MM.1S (cell line): ENCODE measurements at regions not wholly inside any gene's neighbourhood (a gene's known extent, or its start where the extent isn't known, plus 50 kb on each side); places are given as distances from the start of the nearest gene placed in this dataset.

ENCODE experiments used
- DNase-seq: peaks from one replicate; pipeline ENCODE4 v3.0.0-alpha.2; 2015
- H2AFZ ChIP-seq: fragments of 300-600 bp; sonication (generic); 2 replicates; pipeline ENCODE4 v1.6.0; 2016; ENCODE audit warnings: antibody characterized with exemption, low read length
- H3F3A ChIP-seq: fragments of 300-600 bp; sonication (generic); 2 replicates; pipeline ENCODE4 v1.6.1; 2016; ENCODE audit warnings: mild to moderate bottlenecking, antibody characterized with exemption, low read length, moderate library complexity, mixed read lengths; ENCODE audit not compliant: insufficient read depth
- H3K27ac ChIP-seq: fragments of 300-600 bp; sonication (generic); 2 replicates; pipeline ENCODE4 v1.5.1; 2016; ENCODE audit warnings: mild to moderate bottlenecking, low read length
- H3K27me3 ChIP-seq: fragments of 300-600 bp; sonication (generic); replicated peaks from 2 replicates; pipeline ENCODE4 v1.6.0; 2016; ENCODE audit warnings: low read length; ENCODE audit not compliant: insufficient read depth
- H3K36me3 ChIP-seq: fragments of 300-600 bp; sonication (generic); replicated peaks from 2 replicates; pipeline ENCODE4 v1.6.1; 2016; ENCODE audit warnings: mild to moderate bottlenecking, low read length, mixed read lengths; ENCODE audit not compliant: insufficient read depth
- H3K4me1 ChIP-seq: fragments of 300-600 bp; sonication (generic); 2 replicates; pipeline ENCODE4 v1.6.1; 2016; ENCODE audit warnings: low read length, mixed read lengths
- H3K4me2 ChIP-seq: fragments of 300-600 bp; sonication (generic); 2 replicates; pipeline ENCODE4 v1.6.0; 2016; ENCODE audit warnings: low read depth, low read length
- H3K4me3 ChIP-seq: fragments of 300-600 bp; sonication (generic); 2 replicates; pipeline ENCODE4 v1.5.1; 2016; ENCODE audit warnings: low read length, mixed read lengths
- H3K79me2 ChIP-seq: fragments of 300-600 bp; sonication (generic); 2 replicates; pipeline ENCODE4 v1.6.1; 2016; ENCODE audit warnings: mixed run types, low read length, mixed read lengths
- H3K9ac ChIP-seq: fragments of 300-600 bp; sonication (generic); 2 replicates; pipeline ENCODE4 v1.6.1; 2016; ENCODE audit warnings: low read length, mixed read lengths
- H3K9me2 ChIP-seq: fragments of 300-600 bp; sonication (generic); replicated peaks from 2 replicates; pipeline ENCODE4 v1.6.1; 2016; ENCODE audit warnings: mild to moderate bottlenecking, low read length, mixed read lengths; ENCODE audit not compliant: insufficient read depth
- H3K9me3 ChIP-seq: fragments of 300-600 bp; sonication (generic); replicated peaks from 2 replicates; pipeline ENCODE4 v1.6.1; 2016; ENCODE audit warnings: mild to moderate bottlenecking, low read length, mixed read lengths; ENCODE audit not compliant: insufficient read depth
- H4K20me1 ChIP-seq: fragments of 300-600 bp; sonication (generic); 2 replicates; pipeline ENCODE4 v1.6.1; 2016; ENCODE audit warnings: mild to moderate bottlenecking, low read length, moderate library complexity, mixed read lengths; ENCODE audit not compliant: insufficient read depth
- EZH2 ChIP-seq: fragments of 300-600 bp; sonication (generic); optimal IDR thresholded peaks from 2 replicates; pipeline ENCODE3; 2017; ENCODE audit warnings: low read depth, mild to moderate bottlenecking, antibody characterized with exemption, low read length, mixed read lengths
- EZH2phosphoT487 ChIP-seq: fragments of 300-600 bp; sonication (generic); IDR thresholded peaks from 2 replicates; pipeline ENCODE4 v1.6.1; 2018; ENCODE audit warnings: antibody characterized with exemption, low read length
- TF ChIP-seq, protein P1 (sequence below): fragments of 300-600 bp; sonication (generic); IDR thresholded peaks from 2 replicates; pipeline ENCODE4 v1.5.1; 2016; ENCODE audit warnings: antibody characterized with exemption, low read length, mixed read lengths

DNA sequence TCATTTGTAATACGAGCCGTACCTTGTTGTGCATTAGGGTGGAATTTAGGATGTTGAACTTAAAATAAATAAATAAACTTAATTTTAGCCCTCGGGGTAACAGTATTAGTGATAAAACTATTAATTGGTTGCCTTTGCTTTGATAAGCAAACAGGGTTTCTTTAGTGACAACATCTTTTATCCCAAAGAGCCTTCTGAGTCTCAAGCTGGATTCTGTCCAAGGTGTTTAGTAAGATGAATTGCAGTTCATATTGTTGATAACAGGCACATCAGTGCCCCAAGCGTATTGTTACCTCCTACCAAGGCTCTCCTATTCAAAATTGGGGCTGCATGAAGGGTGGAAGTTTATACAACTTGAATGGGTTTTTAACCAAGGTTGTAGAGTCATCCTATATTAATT, 144.4 kb upstream of the CELF2 start:
- Histone ChIP-seq H3K4me3 (no peak overlapping the region), H3K27ac (no peak overlapping the region), H3K36me3 (no peaks in the 10 kb centered on the region), H3K79me2 (no peaks in the 10 kb centered on the region), H3K4me2 (no peak overlapping the region), H3K9ac (no peak overlapping the region), H3K27me3 (no peaks in the 10 kb centered on the region), H3K9me2 (no peaks in the 10 kb centered on the region), H3K9me3 (no peaks in the 10 kb centered on the region), H3K4me1 (no peaks in the 10 kb centered on the region), H2AFZ (no peak overlapping the region), H3F3A (no peaks in the 10 kb centered on the region), H4K20me1 (no peaks in the 10 kb centered on the region)
- no peak for DNase-seq
- TF ChIP-seq, protein P1, sequence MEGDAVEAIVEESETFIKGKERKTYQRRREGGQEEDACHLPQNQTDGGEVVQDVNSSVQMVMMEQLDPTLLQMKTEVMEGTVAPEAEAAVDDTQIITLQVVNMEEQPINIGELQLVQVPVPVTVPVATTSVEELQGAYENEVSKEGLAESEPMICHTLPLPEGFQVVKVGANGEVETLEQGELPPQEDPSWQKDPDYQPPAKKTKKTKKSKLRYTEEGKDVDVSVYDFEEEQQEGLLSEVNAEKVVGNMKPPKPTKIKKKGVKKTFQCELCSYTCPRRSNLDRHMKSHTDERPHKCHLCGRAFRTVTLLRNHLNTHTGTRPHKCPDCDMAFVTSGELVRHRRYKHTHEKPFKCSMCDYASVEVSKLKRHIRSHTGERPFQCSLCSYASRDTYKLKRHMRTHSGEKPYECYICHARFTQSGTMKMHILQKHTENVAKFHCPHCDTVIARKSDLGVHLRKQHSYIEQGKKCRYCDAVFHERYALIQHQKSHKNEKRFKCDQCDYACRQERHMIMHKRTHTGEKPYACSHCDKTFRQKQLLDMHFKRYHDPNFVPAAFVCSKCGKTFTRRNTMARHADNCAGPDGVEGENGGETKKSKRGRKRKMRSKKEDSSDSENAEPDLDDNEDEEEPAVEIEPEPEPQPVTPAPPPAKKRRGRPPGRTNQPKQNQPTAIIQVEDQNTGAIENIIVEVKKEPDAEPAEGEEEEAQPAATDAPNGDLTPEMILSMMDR = no peak
- TF ChIP-seq EZH2 (no peak), EZH2phosphoT487 (no peak)

DNA sequence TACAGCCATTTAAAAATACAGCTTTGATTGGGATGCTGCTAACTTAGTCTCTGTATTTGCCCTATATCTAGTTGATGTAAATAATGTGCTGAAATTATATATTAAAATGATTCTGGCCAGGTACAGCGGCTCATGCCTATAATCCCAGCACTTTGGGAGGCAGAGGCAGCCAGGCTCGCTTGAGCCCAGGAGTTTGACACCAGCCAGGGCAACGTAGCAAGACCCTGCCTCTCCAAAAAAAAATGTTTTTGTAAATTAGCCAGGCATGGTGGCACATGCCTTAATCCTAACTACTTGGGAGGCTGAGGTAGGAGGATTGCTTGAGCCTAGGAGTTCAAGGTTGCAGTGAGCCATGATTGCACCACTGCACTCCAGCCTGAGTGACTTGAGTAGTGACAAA, 143.8 kb upstream of the CELF2 start:
- H2AFZ ChIP-seq = no peak overlapping the region
- H3K4me2 ChIP-seq = no peak overlapping the region
- H3K27me3 ChIP-seq = no peaks in the 10 kb centered on the region
- no peak overlapping the region for H3K4me3 ChIP-seq
- H3F3A ChIP-seq = no peaks in the 10 kb centered on the region
- H4K20me1 ChIP-seq = no peaks in the 10 kb centered on the region
- no peaks in the 10 kb centered on the region for H3K9me2 ChIP-seq
- H3K79me2 ChIP-seq = no peaks in the 10 kb centered on the region
- TF ChIP-seq EZH2 = no peak
- TF ChIP-seq, protein P1 = no peak
- H3K4me1 ChIP-seq = no peaks in the 10 kb centered on the region
- H3K9me3 ChIP-seq = no peaks in the 10 kb centered on the region
- no peak overlapping the region for H3K27ac ChIP-seq
- H3K36me3 ChIP-seq = no peaks in the 10 kb centered on the region
- no peak for DNase-seq
- no peak overlapping the region for H3K9ac ChIP-seq

DNA sequence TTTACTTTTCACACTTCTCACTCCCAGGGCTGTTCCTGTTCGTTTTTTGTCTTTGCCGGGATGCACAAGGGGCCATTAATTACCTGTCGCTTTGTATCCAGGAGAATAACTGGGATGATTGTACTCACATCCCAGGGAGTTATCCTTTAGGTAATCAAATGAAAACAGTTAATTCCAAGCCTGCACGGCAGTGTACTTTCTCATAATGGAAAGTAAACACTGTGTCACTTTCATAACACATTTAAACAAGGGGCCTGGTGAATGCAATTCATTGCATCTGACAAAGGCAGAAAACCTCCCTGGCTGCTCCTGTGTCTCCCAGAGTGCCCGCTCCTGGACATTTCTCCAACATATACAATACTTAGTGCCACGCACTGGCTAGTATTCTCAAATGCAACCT, 138.7 kb upstream of the CELF2 start:
- Histone ChIP-seq H3F3A (no peaks in the 10 kb centered on the region), H4K20me1 (no peaks in the 10 kb centered on the region), H3K4me3 (no peak overlapping the region), H3K4me2 (no peak overlapping the region), H3K9me2 (no peaks in the 10 kb centered on the region), H3K36me3 (no peaks in the 10 kb centered on the region), H2AFZ (no peak overlapping the region), H3K9ac (no peak overlapping the region), H3K27me3 (no peaks in the 10 kb centered on the region), H3K27ac (no peak overlapping the region), H3K79me2 (no peaks in the 10 kb centered on the region), H3K9me3 (no peaks in the 10 kb centered on the region), H3K4me1 (no peaks in the 10 kb centered on the region)
- DNase-seq = no peak
- TF ChIP-seq EZH2phosphoT487 = no peak
- TF ChIP-seq EZH2 = no peak

DNA sequence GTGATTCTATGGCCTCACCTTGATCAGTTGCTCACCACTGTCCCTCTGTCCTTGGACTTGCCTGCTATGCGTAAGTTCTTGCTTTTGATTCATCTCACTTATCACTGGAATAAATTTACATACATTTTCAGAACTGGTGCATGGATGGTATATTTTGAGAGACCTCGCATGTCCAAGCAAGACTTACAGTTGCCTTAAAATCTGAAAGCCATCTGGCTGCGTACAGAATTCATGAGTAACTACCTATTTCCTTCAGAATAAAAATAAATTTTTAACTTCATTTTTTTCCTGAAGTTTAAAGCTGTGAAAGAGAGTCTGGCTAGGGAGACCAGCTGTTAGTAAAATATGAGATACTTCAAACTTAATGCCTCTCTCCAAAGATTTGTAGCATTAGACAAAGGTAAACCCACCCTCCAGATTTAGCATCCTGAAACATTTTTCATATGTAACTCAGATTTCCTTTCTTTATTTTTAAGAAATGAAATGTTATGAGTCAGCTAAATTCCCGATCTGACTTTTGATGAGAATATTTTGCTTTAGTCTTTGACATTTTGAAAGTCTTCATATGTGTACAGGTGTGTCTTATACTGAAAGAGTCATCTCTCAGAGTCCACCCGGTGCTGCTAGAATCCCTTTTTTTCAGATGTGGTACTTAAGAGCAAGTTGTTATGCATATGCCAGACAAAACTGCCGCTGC, 136.4 kb upstream of the CELF2 start:
- Histone ChIP-seq H3K27ac (no peak overlapping the region), H3K79me2 (no peaks in the 10 kb centered on the region), H3K4me1 (no peaks in the 10 kb centered on the region), H3K9ac (no peak overlapping the region), H3K9me2 (no peaks in the 10 kb centered on the region), H3K4me2 (no peak overlapping the region), H3K27me3 (no peaks in the 10 kb centered on the region), H4K20me1 (no peaks in the 10 kb centered on the region), H2AFZ (no peak overlapping the region), H3K4me3 (no peak overlapping the region), H3K36me3 (no peaks in the 10 kb centered on the region), H3F3A (no peaks in the 10 kb centered on the region), H3K9me3 (no peaks in the 10 kb centered on the region)
- TF ChIP-seq EZH2phosphoT487 = no peak
- TF ChIP-seq EZH2 = no peak
- TF ChIP-seq, protein P1 = no peak
- DNase-seq = no peak
